Left lung (tissue), 4 donors: ENCODE measurements at regions not wholly inside any gene's neighbourhood (a gene's known extent, or its start where the extent isn't known, plus 50 kb on each side); places are given as distances from the start of the nearest gene placed in this dataset.
A peak's percentile ranks its signal among the peaks of the same experiment; 100 is the strongest.

ENCODE experiments used
- ATAC-seq: fragments of 200-7000 bp; cut with Tn5 transposase; one replicate; pipeline ENCODE4 v1.9.1; 2020; ENCODE audit warnings: moderate library complexity
- DNase-seq, 4 donors: peaks; one replicate each; pipeline ENCODE4 v3.0.0-alpha.2; 2013 to 2020
- H3K27ac ChIP-seq, 2 donors: fragments of 200-600 bp; sonication (generic) in 1 of 2; one replicate each; pipeline versions ENCODE4 v1.5.0 to v1.8.0; 2020 to 2021
- H3K27me3 ChIP-seq, 2 donors: fragments of 200-600 bp; sonication (generic) in 1 of 2; one replicate each; pipeline versions ENCODE4 v1.5.0 to v1.8.0; 2020 to 2021
- H3K36me3 ChIP-seq, 2 donors: fragments of 200-600 bp; sonication (generic) in 1 of 2; one replicate each; pipeline versions ENCODE4 v1.5.0 to v1.8.0; 2020 to 2021
- H3K4me1 ChIP-seq, 2 donors: fragments of 200-600 bp; one replicate each; pipeline ENCODE4 v1.8.0; 2021
- H3K4me3 ChIP-seq, 2 donors: fragments of 200-600 bp; sonication (generic) in 1 of 2; one replicate each; pipeline versions ENCODE4 v1.5.0 to v1.8.0; 2020 to 2021; ENCODE audit warnings: mild to moderate bottlenecking in 1 of 2
- H3K9me3 ChIP-seq, 2 donors: fragments of 200-600 bp; sonication (generic) in 1 of 2; one replicate each; pipeline versions ENCODE4 v1.5.0 to v1.8.0; 2020 to 2021
- intact Hi-C, 2 donors: fragments of 100-400 bp; cut with DNase I; formaldehyde crosslinking; loops; one replicate each; pipeline versions ENCODE4 v1.11.2 to v1.14.2; 2022
- TF ChIP-seq, protein P1 (sequence below), 2 donors: fragments of 200-600 bp; sonication (generic) in 1 of 2; IDR thresholded peaks; one replicate each; pipeline versions ENCODE4 v1.5.0 to v1.8.0; 2021; ENCODE audit warnings: antibody characterized with exemption in 2 of 2
- donor health status: DM: no; HTN: yes; CAD: no.
- donor health status: DM: no; HTN: no; CAD: no.

DNA sequence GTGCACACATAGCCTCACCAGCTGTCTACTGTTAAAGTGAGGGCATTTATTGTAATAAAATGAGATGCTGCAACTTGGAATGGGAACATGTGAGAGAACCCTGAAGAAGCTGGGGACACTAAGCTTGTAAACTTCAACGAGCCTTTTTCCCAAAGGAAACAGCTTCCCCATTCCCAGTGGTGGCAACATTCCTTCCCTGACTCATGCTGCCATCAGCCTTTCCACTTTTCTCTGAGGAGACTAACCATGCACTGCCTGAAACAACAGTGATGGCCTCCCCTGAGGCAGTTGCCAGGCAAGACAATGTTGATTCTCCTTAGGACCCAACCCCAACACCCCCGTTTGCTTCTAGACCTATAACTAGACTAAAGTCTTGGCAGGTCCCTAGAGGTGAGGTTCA is 928.3 kb downstream of the GLUD2 start:
- Histone ChIP-seq H3K9me3 (peaks cover 0 to 3% of the 10 kb centered on the region in 2 donors), H3K4me3 (no peak overlapping the region), H3K4me1 (no peaks in the 10 kb centered on the region), H3K27ac (no peak overlapping the region), H3K36me3 (no peaks in the 10 kb centered on the region), H3K27me3 (no peaks in the 10 kb centered on the region)
- intact Hi-C loops = no loop called here
- no peak for ATAC-seq
- no peak for DNase-seq
- TF ChIP-seq, protein P1, sequence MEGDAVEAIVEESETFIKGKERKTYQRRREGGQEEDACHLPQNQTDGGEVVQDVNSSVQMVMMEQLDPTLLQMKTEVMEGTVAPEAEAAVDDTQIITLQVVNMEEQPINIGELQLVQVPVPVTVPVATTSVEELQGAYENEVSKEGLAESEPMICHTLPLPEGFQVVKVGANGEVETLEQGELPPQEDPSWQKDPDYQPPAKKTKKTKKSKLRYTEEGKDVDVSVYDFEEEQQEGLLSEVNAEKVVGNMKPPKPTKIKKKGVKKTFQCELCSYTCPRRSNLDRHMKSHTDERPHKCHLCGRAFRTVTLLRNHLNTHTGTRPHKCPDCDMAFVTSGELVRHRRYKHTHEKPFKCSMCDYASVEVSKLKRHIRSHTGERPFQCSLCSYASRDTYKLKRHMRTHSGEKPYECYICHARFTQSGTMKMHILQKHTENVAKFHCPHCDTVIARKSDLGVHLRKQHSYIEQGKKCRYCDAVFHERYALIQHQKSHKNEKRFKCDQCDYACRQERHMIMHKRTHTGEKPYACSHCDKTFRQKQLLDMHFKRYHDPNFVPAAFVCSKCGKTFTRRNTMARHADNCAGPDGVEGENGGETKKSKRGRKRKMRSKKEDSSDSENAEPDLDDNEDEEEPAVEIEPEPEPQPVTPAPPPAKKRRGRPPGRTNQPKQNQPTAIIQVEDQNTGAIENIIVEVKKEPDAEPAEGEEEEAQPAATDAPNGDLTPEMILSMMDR (IDR thresholded peaks at IDR 0.05) = no peak

- TF ChIP-seq, protein P1 (IDR thresholded peaks at IDR 0.05) = no peak
- H3K4me3 ChIP-seq = no peak overlapping the region
Measured at GRCh38 chrX:121987163-121987562, 939.8 kb downstream of the GLUD2 start.

DNA sequence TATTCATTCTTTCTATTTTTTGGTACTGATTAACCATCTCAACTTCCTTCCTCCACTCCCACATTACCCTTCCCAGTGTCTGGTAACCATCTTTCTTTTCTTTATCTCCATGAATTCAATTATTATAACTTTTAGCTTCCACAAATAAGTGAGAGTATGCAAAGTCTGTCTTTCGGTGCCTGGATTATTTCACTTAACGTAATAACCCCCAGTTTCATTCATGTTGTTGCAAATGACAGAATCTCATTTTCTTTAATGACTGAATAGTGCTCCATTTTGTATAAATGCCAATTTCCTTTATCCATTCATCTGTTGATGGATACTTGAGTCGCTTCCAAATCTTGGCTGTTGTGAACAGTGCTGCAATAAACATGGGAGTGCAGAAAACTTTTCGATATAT is 940.4 kb downstream of the GLUD2 start:
- H3K4me1 ChIP-seq = no peaks in the 10 kb centered on the region
- no peaks in the 10 kb centered on the region for H3K27me3 ChIP-seq
- no peak overlapping the region for H3K27ac ChIP-seq
- DNase-seq (no peak), ATAC-seq (no peak)
- no peaks in the 10 kb centered on the region for H3K9me3 ChIP-seq
- intact Hi-C loops = no loop called here
- TF ChIP-seq, protein P1 (IDR thresholded peaks at IDR 0.05) = no peak
- H3K36me3 ChIP-seq = no peaks in the 10 kb centered on the region
- H3K4me3 ChIP-seq = no peak overlapping the region

More at GRCh38 chrX:121987163-121987562, 939.8 kb downstream of the GLUD2 start:
- ATAC-seq (no peak), DNase-seq (no peak)
- no peaks in the 10 kb centered on the region for H3K36me3 ChIP-seq
- no peaks in the 10 kb centered on the region for H3K4me1 ChIP-seq
- intact Hi-C loops = no loop called here
- H3K27me3 ChIP-seq = no peaks in the 10 kb centered on the region
- no peaks in the 10 kb centered on the region for H3K9me3 ChIP-seq
- no peak overlapping the region for H3K27ac ChIP-seq

DNA sequence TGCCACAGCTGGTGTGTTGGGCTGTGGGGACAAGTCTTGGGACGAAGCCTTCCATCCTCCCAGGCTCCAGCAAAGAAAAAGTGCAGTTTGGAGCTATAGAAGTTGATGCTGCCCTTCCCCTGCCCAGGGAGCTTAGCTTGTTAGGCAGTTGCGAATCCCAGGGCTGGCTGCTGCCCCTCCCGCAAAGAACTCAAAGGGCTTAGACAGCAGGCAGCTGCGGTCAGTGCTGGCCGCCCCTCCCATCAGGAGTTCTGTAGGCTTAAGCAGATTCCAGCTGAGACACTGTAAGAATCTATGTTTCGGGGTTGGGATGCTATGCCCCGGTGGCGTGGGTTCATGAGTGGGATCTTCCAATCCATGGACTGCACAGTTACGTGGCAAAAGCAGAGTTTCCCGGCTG is 956.7 kb downstream of the GLUD2 start:
- TF ChIP-seq, protein P1 (IDR thresholded peaks at IDR 0.05) = no peak
- no peaks in the 10 kb centered on the region for H3K36me3 ChIP-seq
- H3K4me1 ChIP-seq = no peaks in the 10 kb centered on the region
- intact Hi-C loops = no loop called here
- H3K27me3 ChIP-seq = no peaks in the 10 kb centered on the region
- DNase-seq = peak in 1 of 4 donors; percentile 6
- H3K9me3 ChIP-seq = no peaks in the 10 kb centered on the region
- H3K4me3 ChIP-seq = no peak overlapping the region
- no peak for ATAC-seq
- no peak overlapping the region for H3K27ac ChIP-seq

- no peaks in the 10 kb centered on the region for H3K4me1 ChIP-seq
- intact Hi-C loops = no loop called here
- TF ChIP-seq, protein P1 (IDR thresholded peaks at IDR 0.05) = no peak
- H3K4me3 ChIP-seq = no peak overlapping the region
- H3K27ac ChIP-seq = no peak overlapping the region
- H3K27me3 ChIP-seq = no peaks in the 10 kb centered on the region
- no peaks in the 10 kb centered on the region for H3K9me3 ChIP-seq
- no peaks in the 10 kb centered on the region for H3K36me3 ChIP-seq
- ATAC-seq (peak; percentile 84), DNase-seq (no peak)
Measured at GRCh38 chrX:122026665-122027064, 979.3 kb downstream of the GLUD2 start.
